Activated naive CD4-positive, alpha-beta T cell treated with anti-CD3 and anti-CD28 coated beads, Interleukin-2, amount 50 U/mL, for 16 hours (primary cell): ENCODE measurements at regions not wholly inside any gene's neighbourhood (a gene's known extent, or its start where the extent isn't known, plus 50 kb on each side); places are given as distances from the start of the nearest gene placed in this dataset.

ENCODE experiments used
- DNase-seq: peaks from one replicate; pipeline ENCODE4 v3.0.0-alpha.2; 2020

DNA sequence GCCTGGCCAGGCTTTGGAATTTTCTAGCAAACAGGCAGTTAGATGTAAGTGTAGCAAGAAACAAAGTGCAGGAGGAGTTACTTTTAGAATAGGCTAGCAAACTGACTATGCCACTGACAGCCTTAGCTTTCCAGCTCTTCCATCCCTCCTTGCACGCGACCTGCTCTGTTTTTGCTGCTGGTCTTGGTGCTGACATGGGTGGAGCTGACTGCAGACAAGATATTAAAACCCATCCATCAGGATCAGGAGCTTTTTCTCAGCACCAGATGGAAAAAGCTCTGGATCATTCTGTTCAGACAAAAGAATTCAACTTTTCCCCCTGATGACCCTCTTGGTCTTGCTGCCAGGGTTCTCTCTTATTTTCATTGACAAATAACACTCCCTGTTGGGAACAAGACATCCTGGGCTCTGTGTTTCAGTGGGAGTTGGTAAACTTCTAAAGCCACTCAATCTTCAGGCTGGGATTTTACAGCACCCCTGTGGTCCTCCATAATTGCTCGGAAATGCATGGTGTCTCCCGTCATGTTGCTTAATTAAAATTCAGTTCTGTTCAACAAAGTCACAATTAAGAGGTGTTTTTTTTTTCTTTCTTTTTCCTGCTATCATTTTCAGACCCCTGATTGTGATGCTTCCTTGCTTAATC, 240.0 kb upstream of the LARGE1 start:
- DNase-seq = no peak

GRCh38 chr22:34161431-34162123, 241.3 kb upstream of the LARGE1 start:
- no peak for DNase-seq

DNA sequence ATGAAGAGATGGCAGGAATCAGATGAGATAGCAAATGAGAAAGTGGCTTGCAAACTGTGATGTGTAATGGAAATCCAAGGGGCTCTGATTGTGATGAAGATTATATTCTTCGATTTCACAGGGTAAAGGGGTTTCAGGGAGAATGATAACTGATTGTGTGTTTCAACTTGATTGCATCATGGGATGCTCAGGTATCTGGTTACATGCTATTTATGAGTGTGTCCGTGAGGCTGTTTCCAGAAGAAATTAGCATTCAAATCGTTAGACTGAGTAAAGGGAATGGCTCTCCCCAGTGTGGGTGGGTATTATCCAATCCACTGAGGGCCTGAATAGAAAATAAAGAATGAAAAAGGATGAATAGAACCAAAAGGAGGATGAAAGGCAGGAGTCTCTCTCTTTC, 278.7 kb upstream of the LARGE1 start:
- no peak for DNase-seq

DNA sequence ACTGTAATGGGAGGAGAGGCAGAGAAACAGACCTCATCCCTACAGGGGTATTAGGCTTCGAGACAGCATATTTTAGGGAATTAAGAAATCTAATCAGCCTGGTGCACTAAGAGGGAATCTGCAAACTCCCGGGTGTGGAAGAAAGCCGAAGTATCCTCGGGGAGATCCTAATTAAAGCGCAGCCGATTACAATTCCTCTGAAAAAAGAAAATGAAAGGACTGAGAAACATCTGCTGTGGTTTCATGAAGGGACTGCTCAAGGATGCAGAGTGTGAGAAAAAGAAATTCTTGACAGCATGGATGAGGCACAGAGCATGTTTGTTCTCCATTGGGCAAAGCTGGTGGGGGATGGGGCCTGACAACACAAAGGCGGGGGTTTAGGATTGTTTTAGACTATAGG, 290.0 kb upstream of the LARGE1 start:
- DNase-seq = no peak

- DNase-seq = no peak
Observed at GRCh38 chr22:34214372-34214771, 294.1 kb upstream of the LARGE1 start.

DNA sequence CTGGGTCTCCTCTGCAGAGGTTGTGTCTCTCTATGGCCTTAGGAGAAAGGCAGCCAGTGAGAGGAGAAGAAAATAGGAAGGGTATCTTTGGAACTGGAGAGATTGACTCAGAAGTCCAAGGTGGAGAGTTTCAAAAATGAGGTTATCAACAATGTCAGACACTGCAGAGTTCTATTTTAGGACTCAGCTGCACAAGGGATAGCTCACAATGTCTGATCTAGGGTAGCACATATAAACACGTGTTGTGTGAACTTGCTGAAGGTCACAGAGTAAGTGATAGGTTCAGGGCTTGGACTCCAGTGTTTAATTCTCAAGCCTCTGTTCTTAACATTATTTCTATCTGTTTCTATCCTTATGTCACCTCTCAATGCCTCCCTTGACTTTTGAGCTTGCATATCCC, 305.0 kb upstream of the LARGE1 start:
- DNase-seq = no peak

DNA sequence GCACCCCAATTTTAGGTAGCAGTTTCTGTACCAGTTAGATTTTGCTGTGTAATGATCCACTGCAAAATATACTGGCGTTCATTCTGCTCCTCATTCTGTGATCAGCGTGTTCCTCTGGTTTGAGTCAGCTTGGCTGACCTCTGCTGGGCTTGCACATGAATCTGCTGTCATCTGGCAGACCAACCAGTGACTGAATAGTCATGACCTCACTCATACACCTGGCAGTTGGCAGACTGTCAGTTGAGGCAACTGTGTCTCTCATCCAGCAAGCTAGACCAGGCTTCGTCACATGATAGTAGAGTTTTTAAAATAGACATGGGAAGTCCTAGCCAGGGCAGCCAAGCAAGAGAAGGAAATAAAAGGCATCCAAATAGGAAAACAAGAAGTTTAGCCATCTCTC, 316.3 kb upstream of the LARGE1 start:
- DNase-seq = no peak

- DNase-seq = no peak
Observed at GRCh38 chr22:34239421-34239820, 319.1 kb upstream of the LARGE1 start.

- no peak for DNase-seq
Observed at GRCh38 chr22:34243023-34243422, 322.7 kb upstream of the LARGE1 start.

DNA sequence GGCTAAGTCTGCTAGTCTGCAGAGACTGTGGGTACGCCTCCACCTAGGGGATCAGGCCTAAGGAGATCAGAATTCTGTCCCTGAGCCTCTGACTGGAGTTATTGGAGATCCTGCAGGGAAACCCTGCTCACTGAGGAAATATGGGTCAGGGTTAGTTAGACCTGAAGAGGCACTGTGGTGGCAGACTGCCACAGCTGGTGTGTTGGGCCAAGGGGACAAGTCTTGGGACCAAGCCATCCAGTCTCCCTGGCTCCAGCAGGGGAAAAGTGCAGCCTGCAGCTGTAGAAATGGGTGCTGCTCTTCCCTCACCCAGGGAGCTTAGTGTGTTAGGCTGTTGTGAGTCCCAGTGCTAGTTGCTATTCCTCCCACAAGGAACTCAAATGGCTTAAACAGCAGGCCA, 334.8 kb upstream of the LARGE1 start:
- no peak for DNase-seq

GRCh38 chr22:34278121-34278520, 357.8 kb upstream of the LARGE1 start:
- DNase-seq = no peak

DNA sequence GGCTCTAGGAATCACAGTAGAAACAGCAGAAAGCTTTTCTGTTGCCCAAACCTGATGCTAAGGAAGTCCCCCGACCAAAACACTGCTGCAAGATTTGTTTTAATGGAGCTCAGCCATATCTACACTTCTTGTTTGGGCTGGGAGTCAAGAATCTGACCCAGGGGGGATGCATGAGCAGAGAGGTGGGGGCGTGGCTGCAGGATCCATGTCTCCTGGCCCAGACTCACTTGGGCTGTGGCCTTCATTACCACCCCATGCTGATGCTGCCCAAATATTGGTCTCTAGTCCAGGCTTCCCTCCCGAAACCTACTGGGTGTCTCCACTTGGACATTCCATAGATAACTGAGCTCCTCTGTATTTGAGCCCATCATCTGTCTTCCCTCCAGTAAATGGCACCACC, 361.5 kb upstream of the LARGE1 start:
- DNase-seq = no peak

- DNase-seq = no peak
Observed at GRCh38 chr22:34283844-34284243, 363.6 kb upstream of the LARGE1 start.

DNA sequence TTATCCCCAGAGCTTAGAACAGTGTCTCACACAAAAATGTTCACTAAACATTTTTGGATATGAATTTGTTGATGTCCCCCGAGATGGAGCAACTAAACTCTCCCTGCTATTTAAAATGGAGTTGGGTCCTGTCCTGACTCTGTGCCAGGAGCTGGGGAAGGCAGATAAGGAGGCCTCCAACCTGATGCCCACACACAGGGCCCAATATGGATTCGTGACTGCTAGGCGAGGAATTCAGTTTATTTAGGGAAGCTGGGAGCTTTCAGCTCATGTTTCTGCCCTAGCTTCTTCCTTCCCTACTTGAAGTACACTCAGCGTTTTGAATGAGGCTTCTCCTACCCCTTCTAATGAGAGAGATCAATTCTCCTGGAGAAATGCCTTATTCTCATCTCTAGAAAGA, 373.0 kb upstream of the LARGE1 start:
- no peak for DNase-seq

DNA sequence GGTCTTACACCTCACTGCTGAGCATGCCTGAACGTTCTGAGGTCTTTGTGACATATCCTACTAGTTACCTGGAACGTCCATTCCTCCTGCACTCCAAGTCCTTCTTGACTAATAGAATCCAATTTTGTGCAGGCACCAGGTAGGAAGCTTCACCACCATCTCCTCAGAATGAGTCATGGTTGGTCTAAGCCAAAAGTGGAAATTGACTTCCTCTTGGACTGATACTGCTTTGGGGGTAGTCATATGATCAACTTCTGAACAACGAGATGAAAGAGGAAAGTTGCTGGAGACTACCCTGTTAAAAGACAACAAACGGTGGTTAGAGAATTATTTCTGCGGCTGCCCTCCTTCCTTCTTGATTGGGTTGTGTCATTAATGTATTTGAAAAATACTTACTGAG, 374.2 kb upstream of the LARGE1 start:
- DNase-seq = no peak

GRCh38 chr22:34294986-34295385, 374.7 kb upstream of the LARGE1 start:
- DNase-seq = no peak

GRCh38 chr22:34296461-34296860, 376.2 kb upstream of the LARGE1 start:
- DNase-seq = no peak

- no peak for DNase-seq
Observed at GRCh38 chr22:34297536-34298120, 377.4 kb upstream of the LARGE1 start.

GRCh38 chr22:34299496-34299895, 379.2 kb upstream of the LARGE1 start:
- DNase-seq = no peak

GRCh38 chr22:34301569-34301968, 381.3 kb upstream of the LARGE1 start:
- no peak for DNase-seq

DNA sequence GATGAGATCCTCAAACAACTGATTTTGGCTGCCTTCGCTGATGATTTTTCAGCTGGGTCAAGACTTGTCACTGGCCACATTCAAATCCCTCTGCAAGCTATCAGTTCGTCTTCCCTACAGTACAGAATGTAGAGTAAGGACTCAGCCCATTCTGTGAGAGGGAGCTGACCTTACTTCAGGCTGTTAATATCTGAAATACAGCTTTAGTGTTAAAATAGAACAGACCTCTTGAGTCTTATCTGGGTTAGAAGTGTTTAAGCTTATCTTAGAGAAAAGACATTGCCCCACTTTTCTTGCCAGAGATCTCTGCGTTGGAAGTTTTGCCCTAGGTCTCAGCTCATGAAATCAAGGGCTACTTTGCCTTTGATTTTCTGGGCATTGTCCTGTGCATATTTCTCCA, 383.4 kb upstream of the LARGE1 start:
- DNase-seq = no peak

DNA sequence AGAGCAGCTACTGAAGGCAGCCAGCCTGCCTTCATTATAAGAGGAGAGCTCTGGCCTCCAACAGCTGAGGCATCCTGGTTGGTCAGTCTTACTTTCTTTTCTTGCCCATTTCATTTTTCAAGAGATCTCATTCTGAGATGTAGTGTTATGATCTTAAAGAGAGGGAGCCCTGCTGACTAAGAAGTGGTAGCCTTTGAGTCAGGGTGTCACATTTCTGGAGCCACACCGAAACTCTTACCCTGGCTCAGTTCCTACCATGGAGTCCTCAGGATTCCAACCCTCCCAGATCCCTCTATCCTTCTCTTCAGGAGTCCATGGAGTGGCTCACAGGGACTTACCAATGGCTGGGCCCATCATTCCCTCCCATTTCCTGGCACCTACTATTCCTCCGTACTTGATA, 386.1 kb upstream of the LARGE1 start:
- no peak for DNase-seq

DNA sequence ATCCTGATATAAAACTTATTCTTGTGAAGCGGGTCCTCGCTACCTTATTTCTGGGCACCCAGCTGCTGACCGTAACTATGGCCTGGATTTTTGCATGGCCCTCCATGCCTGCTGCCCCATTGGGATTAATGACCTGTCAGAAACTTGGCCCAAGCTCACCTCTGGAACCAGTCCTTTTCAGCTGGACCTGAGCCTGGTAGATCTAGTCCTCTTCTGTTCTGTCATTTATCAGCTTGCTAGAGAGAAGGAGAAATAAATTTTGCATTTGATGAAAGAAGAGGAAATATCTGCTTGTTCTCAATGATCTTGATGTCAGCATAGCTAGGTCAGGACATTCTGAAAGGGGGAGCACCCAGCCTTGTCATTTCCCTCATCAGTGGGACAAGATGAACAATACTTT, 387.8 kb upstream of the LARGE1 start:
- DNase-seq = no peak

DNA sequence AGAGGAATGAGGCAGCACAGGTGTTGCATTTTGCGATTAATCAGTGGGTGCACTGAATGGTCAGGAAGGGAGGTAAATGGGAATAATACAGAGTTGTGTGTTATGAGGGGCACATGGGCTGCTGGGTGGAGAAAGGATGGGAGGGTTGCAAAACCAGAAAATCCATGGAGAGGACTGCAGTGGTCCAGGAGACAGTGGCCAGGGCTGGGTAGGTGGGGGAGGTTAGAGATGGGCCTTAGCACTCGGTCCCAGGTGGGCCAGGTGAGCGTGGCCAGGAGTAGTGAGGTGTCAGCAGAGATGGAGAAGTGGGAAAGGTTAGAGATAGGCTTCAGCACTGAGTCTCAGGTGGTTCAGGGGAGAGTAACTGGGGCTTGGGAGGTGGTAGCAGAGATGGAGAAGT, 399.1 kb upstream of the LARGE1 start:
- DNase-seq = no peak

- no peak for DNase-seq
Observed at GRCh38 chr22:34324763-34325162, 404.5 kb upstream of the LARGE1 start.
